ENCODE measurements at regions not wholly inside any gene's neighbourhood (a gene's known extent, or its start where the extent isn't known, plus 50 kb on each side); places are given as distances from the start of the nearest gene placed in this dataset.
"Not testable (repeated sequence)": the region's sequence is repeated elsewhere in the genome, so short reads cannot be mapped to it uniquely, and the experiment has no call there.

GRCh38 chr9:63823375-63824201, 1461.4 kb downstream of the FOXD4L5 start:
- not testable (repeated sequence) for TF ChIP-seq PKNOX1 (IDR thresholded peaks at IDR 0.05); ZNF384 (IDR thresholded peaks at IDR 0.05); CTBP1 (IDR thresholded peaks at IDR 0.05; ENCODE audit: borderline replicate concordance); LEF1 (IDR thresholded peaks at IDR 0.05; ENCODE audit: borderline replicate concordance); ELF4 (IDR thresholded peaks at IDR 0.05); NFRKB (IDR thresholded peaks at IDR 0.05); L3MBTL2 (conservative IDR thresholded peaks at IDR 0.05); FOXA1 (IDR thresholded peaks at IDR 0.05); SP1 (IDR thresholded peaks at IDR 0.05); BHLHE40 (IDR thresholded peaks at IDR 0.05; ENCODE audit: borderline replicate concordance)
